Upper lobe of left lung (tissue), 4 donors: ENCODE measurements at regions not wholly inside any gene's neighbourhood (a gene's known extent, or its start where the extent isn't known, plus 50 kb on each side); places are given as distances from the start of the nearest gene placed in this dataset.

ENCODE experiments used
- POLR2A ChIP-seq, 4 donors: fragments of 450-650 bp; IDR thresholded peaks; one replicate each; pipeline ENCODE4 v1.5.1; 2016 to 2017; ENCODE audit warnings: antibody characterized with exemption in 4 of 4, mild to moderate bottlenecking in 2 of 4
- TF ChIP-seq, protein P1 (sequence below), 6 experiments: fragments of 450-650 bp in 4 of 6; fragments of 200-600 bp in 2 of 6; sonication (generic) in 2 of 6; IDR thresholded peaks; one replicate each; pipeline ENCODE4 v1.5.1; 2016 to 2019; ENCODE audit warnings: antibody characterized with exemption in 6 of 6

GRCh38 chr15:27671819-27672437, 427.2 kb downstream of the OCA2 start:
- no peak for TF ChIP-seq POLR2A (IDR thresholded peaks at IDR 0.05)
- TF ChIP-seq, protein P1, sequence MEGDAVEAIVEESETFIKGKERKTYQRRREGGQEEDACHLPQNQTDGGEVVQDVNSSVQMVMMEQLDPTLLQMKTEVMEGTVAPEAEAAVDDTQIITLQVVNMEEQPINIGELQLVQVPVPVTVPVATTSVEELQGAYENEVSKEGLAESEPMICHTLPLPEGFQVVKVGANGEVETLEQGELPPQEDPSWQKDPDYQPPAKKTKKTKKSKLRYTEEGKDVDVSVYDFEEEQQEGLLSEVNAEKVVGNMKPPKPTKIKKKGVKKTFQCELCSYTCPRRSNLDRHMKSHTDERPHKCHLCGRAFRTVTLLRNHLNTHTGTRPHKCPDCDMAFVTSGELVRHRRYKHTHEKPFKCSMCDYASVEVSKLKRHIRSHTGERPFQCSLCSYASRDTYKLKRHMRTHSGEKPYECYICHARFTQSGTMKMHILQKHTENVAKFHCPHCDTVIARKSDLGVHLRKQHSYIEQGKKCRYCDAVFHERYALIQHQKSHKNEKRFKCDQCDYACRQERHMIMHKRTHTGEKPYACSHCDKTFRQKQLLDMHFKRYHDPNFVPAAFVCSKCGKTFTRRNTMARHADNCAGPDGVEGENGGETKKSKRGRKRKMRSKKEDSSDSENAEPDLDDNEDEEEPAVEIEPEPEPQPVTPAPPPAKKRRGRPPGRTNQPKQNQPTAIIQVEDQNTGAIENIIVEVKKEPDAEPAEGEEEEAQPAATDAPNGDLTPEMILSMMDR (IDR thresholded peaks at IDR 0.05): no peak
